GM12873 (cell line): ENCODE measurements at regions not wholly inside any gene's neighbourhood (a gene's known extent, or its start where the extent isn't known, plus 50 kb on each side); places are given as distances from the start of the nearest gene placed in this dataset.

Experiments used
- CTCF ChIP-seq: IDR thresholded peaks from 2 replicates; pipeline ENCODE4 v1.5.1; 2012; ENCODE audit warnings: low read depth, mild to moderate bottlenecking, moderate library complexity, low read length, control low read depth; ENCODE audit not compliant: insufficient read depth; ENCODE audit errors: missing control alignments

DNA sequence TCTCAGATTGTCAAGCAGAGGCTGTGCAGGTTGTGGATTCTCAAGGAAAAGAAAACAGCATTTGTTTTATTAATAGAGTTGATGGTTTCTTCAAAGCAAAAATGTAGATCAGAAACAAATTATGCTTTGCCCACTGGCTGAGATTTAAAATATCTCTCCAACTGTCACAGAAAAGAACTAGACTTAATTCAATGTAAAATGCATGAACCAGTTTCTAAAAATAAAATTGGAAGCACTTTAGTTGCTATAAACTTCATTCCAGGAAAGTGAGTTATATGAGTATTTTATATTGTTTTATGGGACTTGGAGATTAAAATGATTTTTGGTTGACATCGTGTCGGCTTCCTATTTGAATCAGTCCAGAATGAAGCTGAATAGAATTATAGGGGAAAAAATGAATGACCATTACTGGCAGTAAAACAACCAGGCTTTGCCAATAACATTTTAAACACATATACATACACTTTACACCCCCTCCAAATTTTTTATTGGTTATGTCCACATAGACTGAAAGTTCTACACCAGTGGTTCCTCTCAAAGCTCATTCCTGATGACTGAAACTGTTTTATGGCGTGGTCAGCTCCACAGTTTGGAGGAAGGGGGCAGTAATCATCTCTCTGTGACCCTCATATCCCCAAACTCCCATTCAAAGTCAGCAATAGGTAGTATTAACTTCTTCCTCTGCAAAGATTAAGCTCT is 55.5 kb upstream of the DAAM1 start:
- TF ChIP-seq CTCF, result no peak

DNA sequence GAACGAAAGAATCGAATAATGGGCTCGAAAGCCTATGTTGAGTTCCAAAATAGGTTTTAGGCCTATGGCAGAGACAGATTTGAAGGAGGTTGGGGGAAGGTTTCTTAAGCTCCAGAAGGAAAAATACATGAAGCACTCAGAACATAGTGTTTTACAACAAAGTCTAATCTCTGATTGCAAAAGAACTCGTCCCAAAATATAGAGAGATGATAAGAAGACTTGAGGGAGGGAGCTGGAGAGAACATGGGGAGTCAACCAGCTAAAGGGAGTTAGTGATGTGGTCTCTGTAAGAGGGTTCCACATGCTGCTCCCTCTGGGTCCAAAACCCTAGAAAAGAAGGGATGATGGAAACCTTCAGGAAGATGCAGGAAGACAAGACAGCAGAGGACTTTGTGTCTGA is 54.8 kb upstream of the DAAM1 start:
- no peak for TF ChIP-seq CTCF

GRCh38 chr14:59134307-59134706 is 54.2 kb upstream of the DAAM1 start:
- no peak for TF ChIP-seq CTCF

GRCh38 chr14:59137256-59137655 is 51.2 kb upstream of the DAAM1 start:
- no peak for TF ChIP-seq CTCF
